RWPE2 (cell line): ENCODE measurements at regions not wholly inside any gene's neighbourhood (a gene's known extent, or its start where the extent isn't known, plus 50 kb on each side); places are given as distances from the start of the nearest gene placed in this dataset.

ENCODE experiments used
- ATAC-seq: fragments of 200-7000 bp; cut with Tn5 transposase; 3 replicates; pipeline ENCODE4 v1.9.1; 2021; ENCODE audit warnings: low read depth
- DNase-seq: peaks from one replicate; pipeline ENCODE4 v3.0.0-alpha.2; 2020; ENCODE audit warnings: low spot score
- H3K27ac ChIP-seq: fragments of 450-650 bp; 2 replicates; pipeline ENCODE4 v1.5.1; 2017; ENCODE audit warnings: mild to moderate bottlenecking; ENCODE audit not compliant: poor library complexity, severe bottlenecking
- H3K27me3 ChIP-seq: fragments of 250-450 bp; sonication (Bioruptor Pico); 2 replicates; pipeline ENCODE4 v1.5.1; 2021; ENCODE audit warnings: mild to moderate bottlenecking, moderate library complexity; ENCODE audit not compliant: insufficient read depth, poor library complexity, severe bottlenecking
- H3K36me3 ChIP-seq: fragments of 250-450 bp; sonication (Bioruptor Pico); 2 replicates; pipeline ENCODE4 v1.5.1; 2020; ENCODE audit warnings: low read depth, mild to moderate bottlenecking, moderate library complexity
- H3K4me1 ChIP-seq: fragments of 250-450 bp; sonication (Bioruptor Pico); 2 replicates; pipeline ENCODE4 v1.5.1; 2021; ENCODE audit warnings: mild to moderate bottlenecking, moderate library complexity; ENCODE audit not compliant: insufficient read depth, poor library complexity, severe bottlenecking
- H3K4me3 ChIP-seq: fragments of 250-450 bp; sonication (Bioruptor Pico); 2 replicates; pipeline ENCODE4 v1.5.1; 2021; ENCODE audit warnings: mild to moderate bottlenecking, moderate library complexity; ENCODE audit not compliant: severe bottlenecking
- H3K9me3 ChIP-seq: fragments of 250-450 bp; sonication (Bioruptor Pico); 2 replicates; pipeline ENCODE4 v1.5.1; 2021; ENCODE audit warnings: mild to moderate bottlenecking, moderate library complexity; ENCODE audit not compliant: severe bottlenecking
- TF ChIP-seq, protein P1 (sequence below): fragments of 450-650 bp; IDR thresholded peaks from one replicate; pipeline ENCODE4 v1.5.1; 2017; ENCODE audit warnings: mild to moderate bottlenecking, moderate library complexity; ENCODE audit not compliant: poor library complexity, severe bottlenecking

- H3K27ac ChIP-seq: no peak overlapping the region
- TF ChIP-seq, protein P1, sequence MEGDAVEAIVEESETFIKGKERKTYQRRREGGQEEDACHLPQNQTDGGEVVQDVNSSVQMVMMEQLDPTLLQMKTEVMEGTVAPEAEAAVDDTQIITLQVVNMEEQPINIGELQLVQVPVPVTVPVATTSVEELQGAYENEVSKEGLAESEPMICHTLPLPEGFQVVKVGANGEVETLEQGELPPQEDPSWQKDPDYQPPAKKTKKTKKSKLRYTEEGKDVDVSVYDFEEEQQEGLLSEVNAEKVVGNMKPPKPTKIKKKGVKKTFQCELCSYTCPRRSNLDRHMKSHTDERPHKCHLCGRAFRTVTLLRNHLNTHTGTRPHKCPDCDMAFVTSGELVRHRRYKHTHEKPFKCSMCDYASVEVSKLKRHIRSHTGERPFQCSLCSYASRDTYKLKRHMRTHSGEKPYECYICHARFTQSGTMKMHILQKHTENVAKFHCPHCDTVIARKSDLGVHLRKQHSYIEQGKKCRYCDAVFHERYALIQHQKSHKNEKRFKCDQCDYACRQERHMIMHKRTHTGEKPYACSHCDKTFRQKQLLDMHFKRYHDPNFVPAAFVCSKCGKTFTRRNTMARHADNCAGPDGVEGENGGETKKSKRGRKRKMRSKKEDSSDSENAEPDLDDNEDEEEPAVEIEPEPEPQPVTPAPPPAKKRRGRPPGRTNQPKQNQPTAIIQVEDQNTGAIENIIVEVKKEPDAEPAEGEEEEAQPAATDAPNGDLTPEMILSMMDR: no peak
- ATAC-seq: no peak
- no peak for DNase-seq
- H3K36me3 ChIP-seq: no peaks in the 10 kb centered on the region
- no peaks in the 10 kb centered on the region for H3K9me3 ChIP-seq
- H3K4me3 ChIP-seq: no peak overlapping the region
- no peaks in the 10 kb centered on the region for H3K27me3 ChIP-seq
- H3K4me1 ChIP-seq: no peaks in the 10 kb centered on the region
These were observed 107.3 kb downstream of the NTMT2 start for GRCh38 chr1:170252851-170253579.

DNA sequence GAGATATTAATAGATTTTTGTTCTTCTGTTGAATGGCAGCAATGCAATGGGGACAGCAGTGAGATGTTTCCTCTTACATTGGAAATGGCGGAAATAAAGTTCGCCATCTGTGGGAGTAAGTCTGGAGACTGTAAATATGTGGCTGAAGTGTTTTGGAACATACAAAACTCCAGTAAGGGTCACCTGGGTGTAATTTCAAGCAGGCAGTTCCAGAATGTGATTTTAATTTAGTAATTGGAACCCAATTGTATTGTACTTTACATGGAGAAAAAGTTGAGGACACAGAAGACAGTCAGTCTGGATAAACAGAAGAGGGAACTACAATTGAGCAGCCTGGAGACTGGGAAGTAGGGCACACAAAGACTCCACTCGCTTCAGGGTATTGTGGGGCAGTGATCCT lies 108.6 kb downstream of the NTMT2 start:
- TF ChIP-seq, protein P1: no peak
- Histone ChIP-seq H3K4me3 (no peak overlapping the region), H3K36me3 (no peaks in the 10 kb centered on the region), H3K4me1 (no peaks in the 10 kb centered on the region), H3K27ac (no peak overlapping the region), H3K27me3 (no peaks in the 10 kb centered on the region), H3K9me3 (no peaks in the 10 kb centered on the region)
- no peak for DNase-seq
- ATAC-seq: no peak

DNA sequence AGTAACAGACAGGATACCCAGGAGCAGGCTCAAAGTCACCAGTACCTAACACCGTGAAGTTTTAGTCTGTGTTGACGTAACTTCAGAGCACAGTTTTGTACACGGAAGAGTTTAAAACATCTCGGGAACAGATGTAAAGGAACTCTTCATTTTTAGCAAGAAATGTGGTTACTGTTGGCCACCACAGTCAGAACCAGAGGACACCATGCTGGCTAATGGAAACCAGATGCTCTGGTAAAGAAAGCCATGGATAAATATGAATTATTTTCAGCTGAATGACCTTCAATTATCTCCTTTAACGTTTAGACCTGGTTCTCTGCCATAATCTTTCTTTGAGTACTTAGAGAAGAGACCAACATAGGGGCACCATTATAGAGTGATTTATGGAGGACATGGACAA lies 115.9 kb downstream of the NTMT2 start:
- TF ChIP-seq, protein P1: no peak
- no peak for DNase-seq
- H3K4me1 ChIP-seq: no peaks in the 10 kb centered on the region

DNA sequence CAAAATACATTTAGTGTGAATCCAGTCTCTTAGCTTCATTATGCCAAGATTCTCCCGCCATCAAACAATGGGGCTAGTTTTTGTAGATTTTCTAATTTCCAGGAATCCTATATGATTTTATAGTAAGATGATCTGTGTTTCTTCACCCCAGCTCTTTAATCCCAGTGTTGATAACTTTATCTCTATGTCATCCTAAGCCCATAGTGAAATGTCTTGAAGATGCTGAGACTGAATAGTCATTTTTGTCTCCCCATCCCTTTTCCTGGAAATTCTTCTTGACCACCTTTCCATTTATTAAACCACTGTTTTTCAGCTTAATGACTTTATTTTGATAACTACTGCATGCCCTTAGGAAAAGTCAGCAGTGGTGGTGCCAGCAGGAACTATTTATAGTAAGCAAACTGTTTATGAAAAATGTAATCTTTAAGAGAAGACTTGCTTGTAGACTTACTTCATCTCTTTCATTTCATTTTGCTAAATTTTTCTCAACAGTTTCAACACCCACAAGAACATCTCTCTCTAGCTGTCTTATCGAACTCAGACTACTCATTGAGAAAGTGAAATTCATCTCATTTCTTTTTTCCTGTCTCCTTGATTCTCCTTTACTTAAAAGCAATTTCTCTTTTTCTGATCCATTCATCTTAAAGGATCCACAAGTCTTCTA lies 116.6 kb downstream of the NTMT2 start:
- Histone ChIP-seq H3K36me3 (no peaks in the 10 kb centered on the region), H3K27ac (no peak overlapping the region), H3K9me3 (no peaks in the 10 kb centered on the region), H3K4me1 (no peaks in the 10 kb centered on the region), H3K27me3 (no peaks in the 10 kb centered on the region), H3K4me3 (no peak overlapping the region)
- DNase-seq: no peak
- TF ChIP-seq, protein P1: no peak
- no peak for ATAC-seq

More for the DNA sequence above, 115.9 kb downstream of the NTMT2 start:
- H3K4me3 ChIP-seq: no peak overlapping the region
- H3K9me3 ChIP-seq: no peaks in the 10 kb centered on the region
- ATAC-seq: no peak
- no peak overlapping the region for H3K27ac ChIP-seq
- H3K27me3 ChIP-seq: no peaks in the 10 kb centered on the region
- H3K36me3 ChIP-seq: no peaks in the 10 kb centered on the region

DNA sequence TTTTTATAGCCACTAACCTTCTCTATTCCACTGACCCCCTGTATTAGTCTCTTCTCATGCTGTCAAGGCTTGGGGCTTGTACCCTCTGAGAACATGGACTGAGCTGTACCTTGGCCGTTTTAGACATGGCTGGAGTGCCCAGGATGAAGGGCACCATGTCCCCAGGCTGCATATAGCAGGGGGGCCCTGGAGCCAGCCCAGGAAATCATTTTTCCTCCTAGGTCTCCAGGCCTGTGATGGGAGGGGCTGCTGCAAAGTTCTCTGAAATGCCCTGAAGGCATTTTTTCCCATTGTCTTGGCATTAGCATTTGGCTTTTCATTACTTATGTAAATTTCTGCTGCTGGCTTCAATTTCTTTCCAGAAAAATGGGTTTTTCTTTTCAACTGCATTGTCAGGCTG lies 119.5 kb downstream of the NTMT2 start:
- no peak for DNase-seq
- ATAC-seq: no peak
- Histone ChIP-seq H3K36me3 (no peaks in the 10 kb centered on the region), H3K4me1 (no peaks in the 10 kb centered on the region), H3K27ac (no peak overlapping the region), H3K9me3 (no peaks in the 10 kb centered on the region), H3K4me3 (no peak overlapping the region), H3K27me3 (no peaks in the 10 kb centered on the region)
- TF ChIP-seq, protein P1: no peak
